GM12878 (cell line): ENCODE measurements at regions not wholly inside any gene's neighbourhood (a gene's known extent, or its start where the extent isn't known, plus 50 kb on each side); places are given as distances from the start of the nearest gene placed in this dataset.

Experiments
- ATAC-seq: fragments of 200-7000 bp; cut with Tn5 transposase; 3 replicates; pipeline ENCODE4 v1.9.1; 2020; ENCODE audit warnings: mild to moderate bottlenecking, moderate library complexity
- BruUV-seq: library from RNA; stranded (reverse); fragments of 400-500 nt; replicated peaks from 2 replicates; lab custom pipeline; 2021; lab: Mats Ljungman, UMichigan
- CTCF ChIA-PET: fragments of 300-600 bp; sonication (Branson Sonifier 250); formaldehyde crosslinking; extraction: SDS; loops from one replicate; lab custom pipeline; 2021; ENCODE audit warnings: inconsistent platforms; lab: Yijun Ruan, JAX
- POLR2A ChIA-PET: fragments of 350-600 bp; formaldehyde crosslinking; extraction: SDS; loops from one replicate; lab custom pipeline; 2021; ENCODE audit warnings: inconsistent platforms; lab: Charles Lee
- RAD21 ChIA-PET: fragments of 300-600 bp; sonication (Branson Sonifier 250); formaldehyde crosslinking; loops from one replicate; lab custom pipeline; 2023; ENCODE audit warnings: antibody characterized with exemption; ENCODE audit not compliant: unreplicated experiment; lab: Charles Lee
- SMC1A ChIA-PET: fragments of 300-600 bp; sonication (Branson Sonifier 250); formaldehyde crosslinking; loops from one replicate; lab custom pipeline; 2023; ENCODE audit not compliant: unreplicated experiment, uncharacterized antibody; lab: Charles Lee
- DNase-seq: peaks from one replicate; pipeline ENCODE4 v3.0.0-alpha.2; 2011; ENCODE audit warnings: low read depth, low spot score
- FAIRE-seq: peaks from 3 replicates; lab custom pipeline; 2011; peaks lifted over from hg19 to GRCh38; lab: Jason Lieb, UNC
- H2AFZ ChIP-seq: 2 replicates; pipeline ENCODE4 v1.6.0; 2011; ENCODE audit warnings: low read depth, low read length, control low read depth; ENCODE audit not compliant: control insufficient read depth
- H3K27ac ChIP-seq: 2 replicates; pipeline ENCODE4 v1.5.1; 2011; ENCODE audit warnings: control low read depth; ENCODE audit not compliant: control insufficient read depth, insufficient read depth
- H3K27me3 ChIP-seq, 2 experiments: replicated peaks in 1 of 2; 2 replicates each; pipeline versions ENCODE4 v1.6.0 to v1.6.1; 2011; ENCODE audit warnings: low read length in 1 of 2; ENCODE audit not compliant: control insufficient read depth in 2 of 2, insufficient read depth in 2 of 2
- H3K36me3 ChIP-seq, 2 experiments: 2 replicates each; pipeline ENCODE4 v1.5.1; 2011; ENCODE audit warnings: low read length in 1 of 2; ENCODE audit not compliant: control insufficient read depth in 2 of 2, insufficient read depth in 2 of 2
- H3K4me1 ChIP-seq: 2 replicates; pipeline ENCODE4 v1.6.1; 2011; ENCODE audit warnings: mild to moderate bottlenecking, low read length, moderate library complexity, mixed read lengths; ENCODE audit not compliant: control insufficient read depth, insufficient read depth
- H3K4me2 ChIP-seq: 2 replicates; pipeline ENCODE4 v1.6.0; 2011; ENCODE audit warnings: control low read depth; ENCODE audit not compliant: control insufficient read depth, insufficient read depth
- H3K4me3 ChIP-seq: fragments of 200-600 bp; sonication (generic); 2 replicates; pipeline ENCODE4 v1.5.1; 2016
- H3K79me2 ChIP-seq: 2 replicates; pipeline ENCODE4 v1.6.0; 2011; ENCODE audit warnings: low read length; ENCODE audit not compliant: control insufficient read depth, insufficient read depth
- H3K9ac ChIP-seq: 2 replicates; pipeline ENCODE4 v1.8.0; 2011; ENCODE audit warnings: low read length, control low read depth, mixed read lengths; ENCODE audit not compliant: control insufficient read depth, insufficient read depth
- H3K9me3 ChIP-seq: replicated peaks from 3 replicates; pipeline ENCODE4 v1.5.1; 2011; ENCODE audit warnings: mild to moderate bottlenecking, low read length; ENCODE audit not compliant: control insufficient read depth, insufficient read depth
- H4K20me1 ChIP-seq: 2 replicates; pipeline ENCODE4 v1.6.0; 2011; ENCODE audit not compliant: control insufficient read depth, insufficient read depth
- CHD1 ChIP-seq: IDR thresholded peaks from 2 replicates; pipeline ENCODE4 v1.6.1; 2012; ENCODE audit warnings: low read depth, low read length, improper control_type of control experiment
- CHD4 ChIP-seq: fragments of 200-600 bp; sonication (generic); IDR thresholded peaks from 2 replicates; pipeline ENCODE4 v1.6.1; 2016; ENCODE audit warnings: mild to moderate bottlenecking
- EED ChIP-seq: sonication (generic); IDR thresholded peaks from 2 replicates; pipeline ENCODE4 v1.6.1; 2016; ENCODE audit warnings: antibody characterized with exemption, low read depth
- EZH2 ChIP-seq: IDR thresholded peaks from 2 replicates; pipeline ENCODE4 v1.6.1; 2012; ENCODE audit warnings: low read depth, mild to moderate bottlenecking, control low read depth, inconsistent platforms, low read length, borderline replicate concordance; ENCODE audit not compliant: control insufficient read depth
- NFIC ChIP-seq: IDR thresholded peaks from 2 replicates; pipeline ENCODE4 v1.6.1; 2012; ENCODE audit warnings: low read depth, mild to moderate bottlenecking, inconsistent platforms, low read length, moderate library complexity
- NKRF ChIP-seq: fragments of 450-650 bp; conservative IDR thresholded peaks from 2 replicates; pipeline ENCODE4 v1.6.1; 2017; ENCODE audit warnings: mild to moderate bottlenecking, moderate library complexity
- NR2C1 ChIP-seq: fragments of 450-650 bp; IDR thresholded peaks from 2 replicates; pipeline ENCODE4 v1.6.1; 2017; ENCODE audit warnings: antibody characterized with exemption, mild to moderate bottlenecking, moderate library complexity
- NR2C2 ChIP-seq: IDR thresholded peaks from 2 replicates; pipeline ENCODE4 v1.6.1; 2011; ENCODE audit warnings: borderline replicate concordance, low read depth; ENCODE audit not compliant: control insufficient read depth, insufficient read length
- POLR2AphosphoS5 ChIP-seq: IDR thresholded peaks from 2 replicates; pipeline ENCODE4 v1.6.1; 2011; ENCODE audit warnings: mild to moderate bottlenecking, low read length, inconsistent platforms
- RBBP5 ChIP-seq: fragments of 200-600 bp; sonication (generic); conservative IDR thresholded peaks from 2 replicates; pipeline ENCODE4 v1.6.1; 2016
- SMC3 ChIP-seq: IDR thresholded peaks from 2 replicates; pipeline ENCODE4 v1.6.1; 2011; ENCODE audit warnings: low read length, improper control_type of control experiment, borderline replicate concordance
- STAT3 ChIP-seq: IDR thresholded peaks from 2 replicates; pipeline ENCODE4 v1.6.1; 2011; ENCODE audit warnings: low read depth, low read length, improper control_type of control experiment
- TCF3 ChIP-seq: IDR thresholded peaks from 2 replicates; pipeline ENCODE4 v1.6.1; 2012; ENCODE audit warnings: low read depth, mild to moderate bottlenecking, low read length, borderline replicate concordance; ENCODE audit not compliant: insufficient read depth
- TCF7 ChIP-seq: IDR thresholded peaks from 2 replicates; pipeline ENCODE4 v1.6.1; 2014; ENCODE audit warnings: antibody characterized with exemption, borderline replicate concordance
- YBX1 ChIP-seq: fragments of 450-650 bp; IDR thresholded peaks from 2 replicates; pipeline ENCODE4 v1.6.1; 2016; ENCODE audit warnings: antibody characterized with exemption
- whole genome bisulfite sequencing: methylation state at CpG from one replicate; pipeline ENCODE4 v1.1.6; 2016; ENCODE audit warnings: low lambda C conversion rate; ENCODE audit not compliant: insufficient replicate concordance, insufficient coverage; ENCODE audit errors: missing lambda C conversion rate; 5-methylcytosine and 5-hydroxymethylcytosine counted together
- in situ Hi-C: fragments of 300-500 bp; cut with MboI; formaldehyde crosslinking; loops from 9 replicates; pipeline ENCODE4 v1.14.3; 2018; ENCODE audit warnings: mixed read lengths
- intact Hi-C: fragments of 100-400 bp; cut with micrococcal nuclease; formaldehyde crosslinking; loops from one replicate; pipeline ENCODE4 v1.14.2; 2022; ENCODE audit not compliant: unreplicated experiment

- FAIRE-seq = no peak
- ChIA-PET SMC1A (no interaction called here), CTCF (no interaction called here)
Observed at GRCh38 chr10:4385231-4385870, 440.7 kb upstream of the AKR1E2 start.

More at GRCh38 chr10:4385231-4385870, 440.7 kb upstream of the AKR1E2 start:
- Histone ChIP-seq H3K9ac (no peak overlapping the region), H4K20me1 (no peaks in the 10 kb centered on the region), H2AFZ (no peak overlapping the region), H3K4me3 (no peak overlapping the region), H3K36me3 (no peaks in the 10 kb centered on the region), H3K9me3 (no peaks in the 10 kb centered on the region), H3K4me2 (no peak overlapping the region), H3K4me1 (no peaks in the 10 kb centered on the region), H3K79me2 (no peaks in the 10 kb centered on the region), H3K27ac (no peak overlapping the region), H3K27me3 (no peaks in the 10 kb centered on the region)
- POLR2A ChIA-PET = no interaction called here
- no peak for ATAC-seq
- no TSS peak for BruUV-seq
- no peak for DNase-seq
- intact Hi-C loops = no loop called here
- in situ Hi-C loops = no loop called here
- WGBS = 41% methylated on average over 7 of the region's 7 CpGs
- RAD21 ChIA-PET = no interaction called here
- TF ChIP-seq POLR2AphosphoS5 (no peak), EZH2 (no peak), EED (no peak), STAT3 (no peak), NR2C1 (no peak), NKRF (no peak), CHD4 (no peak), SMC3 (no peak), TCF7 (no peak), CHD1 (no peak), YBX1 (no peak), NR2C2 (no peak), NFIC (no peak), RBBP5 (no peak), TCF3 (no peak)
